GM12891 (cell line): ENCODE measurements at regions not wholly inside any gene's neighbourhood (a gene's known extent, or its start where the extent isn't known, plus 50 kb on each side); places are given as distances from the start of the nearest gene placed in this dataset.

Experiments used
- POLR2AphosphoS5 ChIP-seq: IDR thresholded peaks from 2 replicates; pipeline ENCODE4 v1.6.1; 2011; ENCODE audit warnings: low read depth, low read length, control low read depth
- TAF1 ChIP-seq: IDR thresholded peaks from 2 replicates; pipeline ENCODE4 v1.6.1; 2011; ENCODE audit warnings: low read depth, low read length, control low read depth

DNA sequence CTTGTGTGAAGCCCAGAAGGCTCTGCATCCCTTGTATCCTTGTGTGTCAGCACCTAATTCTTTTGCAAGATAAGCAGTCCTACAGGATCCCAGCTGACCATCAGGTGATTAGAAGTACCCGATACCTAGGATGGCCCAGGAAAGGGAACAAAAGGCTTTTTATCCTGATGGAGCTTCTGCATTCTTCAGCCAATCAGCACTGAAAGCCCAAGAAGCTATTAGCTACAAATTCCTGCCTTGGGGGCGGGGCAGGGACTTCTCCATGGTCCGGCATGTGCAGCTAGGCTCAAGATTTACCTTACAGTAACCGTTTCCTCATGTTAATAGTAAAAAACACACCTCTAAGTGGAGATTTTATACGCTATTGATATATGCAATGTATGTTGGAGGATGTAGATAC is 264.6 kb upstream of the THUMPD2 start:
- TF ChIP-seq POLR2AphosphoS5 (no peak), TAF1 (no peak)
